SK-N-MC (cell line): ENCODE measurements at regions not wholly inside any gene's neighbourhood (a gene's known extent, or its start where the extent isn't known, plus 50 kb on each side); places are given as distances from the start of the nearest gene placed in this dataset.

ENCODE experiments used
- EZH2 ChIP-seq: fragments of 200-600 bp; sonication (generic); IDR thresholded peaks from one replicate; pipeline ENCODE4 v1.6.1; 2017; ENCODE audit warnings: antibody characterized with exemption
- FOXP2 ChIP-seq: optimal IDR thresholded peaks from 2 replicates; pipeline ENCODE3; 2011; ENCODE audit warnings: mild to moderate bottlenecking, moderate library complexity; ENCODE audit not compliant: insufficient read depth; ENCODE audit errors: extremely low read length, control extremely low read depth
- POLR2AphosphoS5 ChIP-seq: IDR thresholded peaks from 2 replicates; pipeline ENCODE4 v1.6.1; 2012; ENCODE audit warnings: mild to moderate bottlenecking, low read depth, low read length, borderline replicate concordance

DNA sequence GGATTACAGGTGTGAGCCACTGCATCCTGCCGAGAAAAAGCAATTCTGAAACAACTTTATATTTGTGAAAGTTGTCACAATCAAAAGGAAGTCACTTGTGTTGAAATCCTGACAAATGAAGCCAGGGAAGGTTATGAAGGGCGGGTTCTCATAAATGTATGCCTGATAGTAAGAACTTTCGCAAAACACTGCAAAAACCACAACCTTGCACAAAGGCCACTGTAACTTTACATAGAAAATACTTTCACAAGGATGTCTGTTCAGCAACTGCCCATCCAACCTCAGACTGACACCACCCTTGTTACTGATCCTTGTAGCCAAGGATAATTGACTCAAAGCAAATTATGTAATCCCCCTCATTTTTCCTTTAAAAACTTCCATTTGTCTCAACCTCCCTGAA lies 90.6 kb downstream of the SLC4A3 start:
- TF ChIP-seq POLR2AphosphoS5 (no peak), EZH2 (no peak), FOXP2 (no peak)
